DND-41 (cell line): ENCODE measurements at regions not wholly inside any gene's neighbourhood (a gene's known extent, or its start where the extent isn't known, plus 50 kb on each side); places are given as distances from the start of the nearest gene placed in this dataset.

Experiments
- ATAC-seq: fragments of 200-7000 bp; cut with Tn5 transposase; 3 replicates; pipeline ENCODE4 v1.9.1; 2021; ENCODE audit warnings: low read depth; ENCODE audit not compliant: insufficient read depth
- DNase-seq: peaks from one replicate; pipeline ENCODE4 v3.0.0-alpha.2; 2020
- H2AFZ ChIP-seq: 2 replicates; pipeline ENCODE4 v1.6.0; 2012; ENCODE audit warnings: low read depth, low read length
- H3K27ac ChIP-seq: 2 replicates; pipeline ENCODE4 v1.5.1; 2012; ENCODE audit warnings: low read length, inconsistent platforms
- H3K27me3 ChIP-seq: fragments of 200-600 bp; sonication (generic); 2 replicates; pipeline ENCODE4 v1.6.0; 2012; ENCODE audit warnings: low read length, mild to moderate bottlenecking, inconsistent platforms; ENCODE audit not compliant: insufficient read depth, poor library complexity
- H3K36me3 ChIP-seq: 2 replicates; pipeline ENCODE4 v1.5.1; 2012; ENCODE audit warnings: low read length, inconsistent platforms; ENCODE audit not compliant: insufficient read depth
- H3K4me1 ChIP-seq: 2 replicates; pipeline ENCODE4 v1.5.1; 2012; ENCODE audit warnings: mild to moderate bottlenecking, low read length; ENCODE audit not compliant: insufficient read depth
- H3K4me2 ChIP-seq: 2 replicates; pipeline ENCODE4 v1.6.0; 2012; ENCODE audit warnings: mild to moderate bottlenecking, moderate library complexity, low read length, inconsistent platforms; ENCODE audit not compliant: insufficient read depth
- H3K4me3 ChIP-seq, 2 experiments: fragments of 200-600 bp in 1 of 2; shearing (Covaris generic) in 1 of 2; 2 replicates each; pipeline ENCODE4 v1.5.1; 2012 to 2016; ENCODE audit warnings: inconsistent platforms in 2 of 2, low read length in 2 of 2, mild to moderate bottlenecking in 2 of 2, low read depth in 1 of 2, moderate library complexity in 1 of 2
- H3K79me2 ChIP-seq: 2 replicates; pipeline ENCODE4 v1.6.0; 2012; ENCODE audit warnings: low read length, inconsistent platforms; ENCODE audit not compliant: insufficient read depth
- H3K9ac ChIP-seq: 2 replicates; pipeline ENCODE4 v1.6.0; 2012; ENCODE audit warnings: low read depth, mild to moderate bottlenecking, inconsistent platforms, low read length, moderate library complexity
- H3K9me3 ChIP-seq: 2 replicates; pipeline ENCODE4 v1.5.1; 2012; ENCODE audit warnings: low read length, moderate library complexity, mild to moderate bottlenecking, inconsistent platforms; ENCODE audit not compliant: insufficient read depth, severe bottlenecking
- H4K20me1 ChIP-seq: 2 replicates; pipeline ENCODE4 v1.6.0; 2012; ENCODE audit warnings: low read length; ENCODE audit not compliant: insufficient read depth
- EZH2 ChIP-seq: IDR thresholded peaks from 3 replicates; pipeline ENCODE4 v1.6.1; 2012; ENCODE audit warnings: borderline replicate concordance, low read depth, mild to moderate bottlenecking, moderate library complexity, low read length, inconsistent platforms; ENCODE audit not compliant: severe bottlenecking
- TF ChIP-seq, protein P1 (sequence below): IDR thresholded peaks from 2 replicates; pipeline ENCODE4 v1.5.1; 2012; ENCODE audit warnings: borderline replicate concordance, low read length, moderate library complexity, mild to moderate bottlenecking; ENCODE audit not compliant: poor library complexity, severe bottlenecking; ENCODE audit errors: extremely low read depth

DNA sequence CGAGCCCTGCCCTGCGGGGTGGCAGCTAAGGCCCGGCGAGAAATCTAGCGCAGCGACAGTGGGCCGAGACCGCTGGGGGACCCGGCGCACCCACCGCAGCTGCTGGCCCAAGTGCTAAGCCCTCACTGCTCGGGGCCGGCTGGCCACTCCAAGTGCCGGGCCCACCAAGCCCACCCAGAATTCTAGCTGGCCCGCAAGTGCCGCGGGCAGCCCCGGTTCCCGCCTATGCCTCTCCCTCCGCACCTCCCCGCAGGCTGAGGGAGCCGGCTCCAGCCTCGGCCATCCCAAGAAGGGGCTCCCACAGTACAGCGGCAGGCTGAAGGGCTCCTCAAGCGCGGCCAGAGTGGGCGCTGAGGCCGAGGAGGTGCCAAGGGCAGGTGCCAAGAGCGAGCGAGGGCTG, 55.2 kb upstream of the RND3 start:
- Histone ChIP-seq H3K36me3 (no peaks in the 10 kb centered on the region), H3K9ac (no peak overlapping the region), H3K4me3 (no peak overlapping the region), H4K20me1 (no peaks in the 10 kb centered on the region), H3K79me2 (no peaks in the 10 kb centered on the region), H3K4me1 (no peaks in the 10 kb centered on the region), H3K27ac (no peak overlapping the region), H3K9me3 (no peaks in the 10 kb centered on the region), H2AFZ (no peak overlapping the region), H3K4me2 (no peak overlapping the region), H3K27me3 (no peaks in the 10 kb centered on the region)
- ATAC-seq (no peak), DNase-seq (no peak)
- TF ChIP-seq EZH2 = no peak
- TF ChIP-seq, protein P1, sequence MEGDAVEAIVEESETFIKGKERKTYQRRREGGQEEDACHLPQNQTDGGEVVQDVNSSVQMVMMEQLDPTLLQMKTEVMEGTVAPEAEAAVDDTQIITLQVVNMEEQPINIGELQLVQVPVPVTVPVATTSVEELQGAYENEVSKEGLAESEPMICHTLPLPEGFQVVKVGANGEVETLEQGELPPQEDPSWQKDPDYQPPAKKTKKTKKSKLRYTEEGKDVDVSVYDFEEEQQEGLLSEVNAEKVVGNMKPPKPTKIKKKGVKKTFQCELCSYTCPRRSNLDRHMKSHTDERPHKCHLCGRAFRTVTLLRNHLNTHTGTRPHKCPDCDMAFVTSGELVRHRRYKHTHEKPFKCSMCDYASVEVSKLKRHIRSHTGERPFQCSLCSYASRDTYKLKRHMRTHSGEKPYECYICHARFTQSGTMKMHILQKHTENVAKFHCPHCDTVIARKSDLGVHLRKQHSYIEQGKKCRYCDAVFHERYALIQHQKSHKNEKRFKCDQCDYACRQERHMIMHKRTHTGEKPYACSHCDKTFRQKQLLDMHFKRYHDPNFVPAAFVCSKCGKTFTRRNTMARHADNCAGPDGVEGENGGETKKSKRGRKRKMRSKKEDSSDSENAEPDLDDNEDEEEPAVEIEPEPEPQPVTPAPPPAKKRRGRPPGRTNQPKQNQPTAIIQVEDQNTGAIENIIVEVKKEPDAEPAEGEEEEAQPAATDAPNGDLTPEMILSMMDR = no peak

DNA sequence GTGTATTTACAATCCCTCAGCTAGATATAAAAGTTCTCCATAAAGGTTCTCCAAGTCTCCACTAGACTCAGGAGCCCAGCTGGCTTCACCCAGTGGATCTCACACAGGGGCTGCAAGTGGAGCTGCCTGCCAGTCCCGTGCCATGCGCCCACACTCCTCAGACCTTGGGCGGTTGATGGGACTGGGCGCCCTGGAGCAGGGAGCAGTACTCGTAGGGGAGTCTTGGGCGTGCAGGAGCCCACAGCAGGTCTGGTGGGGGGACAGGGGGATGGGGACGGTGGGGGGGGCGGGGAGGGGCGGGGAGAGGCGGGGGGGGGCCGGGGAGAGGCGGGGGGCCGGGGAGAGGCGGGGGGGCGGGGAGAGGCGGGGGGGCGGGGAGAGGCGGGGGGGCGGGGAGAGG, 54.7 kb upstream of the RND3 start:
- Histone ChIP-seq H3K27me3 (no peaks in the 10 kb centered on the region), H3K4me1 (no peaks in the 10 kb centered on the region), H3K9ac (no peak overlapping the region), H3K9me3 (no peaks in the 10 kb centered on the region), H3K4me2 (no peak overlapping the region), H3K4me3 (no peak overlapping the region), H2AFZ (no peak overlapping the region), H3K27ac (no peak overlapping the region), H4K20me1 (no peaks in the 10 kb centered on the region), H3K36me3 (no peaks in the 10 kb centered on the region), H3K79me2 (no peaks in the 10 kb centered on the region)
- no peak for DNase-seq
- TF ChIP-seq, protein P1 = no peak
- no peak for TF ChIP-seq EZH2
- ATAC-seq = no peak

DNA sequence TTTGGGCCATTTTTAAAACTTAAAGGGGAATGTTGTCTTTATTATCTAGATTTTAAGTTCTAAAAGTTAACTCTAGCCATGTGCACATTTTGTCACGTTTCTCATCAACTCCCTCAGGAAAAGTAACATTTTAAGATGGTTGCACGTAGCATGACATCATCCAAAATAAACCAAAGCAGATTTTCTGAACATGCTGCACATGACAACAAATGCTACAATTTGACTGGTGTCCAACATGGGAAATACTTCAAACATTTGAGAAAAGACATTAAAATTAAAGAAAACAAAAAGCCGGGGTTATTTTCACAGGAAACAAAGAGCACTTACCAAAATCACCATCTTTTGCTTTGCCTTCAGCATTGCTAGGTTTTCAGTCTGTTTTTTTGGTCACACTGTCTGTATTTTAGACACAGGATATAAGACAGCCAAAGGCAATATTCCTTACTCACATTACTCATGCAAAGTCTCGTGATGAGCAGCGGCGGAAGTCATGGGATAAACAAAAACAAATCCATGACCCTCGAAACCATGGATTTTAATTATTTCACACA, 51.3 kb upstream of the RND3 start:
- peaks cover 7% of the 10 kb centered on the region for H3K9me3 ChIP-seq
- no peak overlapping the region for H2AFZ ChIP-seq
- H3K4me3 ChIP-seq = no peak overlapping the region
- H3K79me2 ChIP-seq = no peaks in the 10 kb centered on the region
- no peak for TF ChIP-seq EZH2
- TF ChIP-seq, protein P1 = no peak
- no peaks in the 10 kb centered on the region for H4K20me1 ChIP-seq
- no peak for DNase-seq
- H3K27ac ChIP-seq = no peak overlapping the region
- H3K9ac ChIP-seq = no peak overlapping the region
- no peaks in the 10 kb centered on the region for H3K27me3 ChIP-seq
- no peak overlapping the region for H3K4me2 ChIP-seq
- H3K36me3 ChIP-seq = no peaks in the 10 kb centered on the region
- H3K4me1 ChIP-seq = no peaks in the 10 kb centered on the region
- ATAC-seq = no peak
